Natural killer cell treated with Interleukin-12 subunit alpha and Interleukin-12 subunit beta and Interleukin-15 and Interleukin-18, amount 100 ng/mL, for 72 hours (primary cell): ENCODE measurements at regions not wholly inside any gene's neighbourhood (a gene's known extent, or its start where the extent isn't known, plus 50 kb on each side); places are given as distances from the start of the nearest gene placed in this dataset.

ENCODE experiments used
- ATAC-seq, 2 donors: fragments of 150-1000 bp; cut with Tn5 transposase in 1 of 2; sonication (Bioruptor Pico), chemical (Tn5 transposase) in 1 of 2; 2 replicates each; pipeline ENCODE4 v1.10.0; 2021
- DNase-seq: peaks from one replicate; pipeline ENCODE4 v3.0.0; 2022; ENCODE audit warnings: low spot score
- H3K27ac Mint-ChIP-seq, 2 donors: 1 replicate in 1 of 2; 2 replicates in 1 of 2; pipeline ENCODE4 v1.8.0; 2022; ENCODE audit warnings: mixed read lengths in 2 of 2, mild to moderate bottlenecking in 1 of 2, moderate library complexity in 1 of 2
- H3K27me3 Mint-ChIP-seq, 2 donors: 1 replicate in 1 of 2; 2 replicates in 1 of 2; pipeline ENCODE4 v1.8.0; 2022; ENCODE audit warnings: mixed read lengths in 2 of 2
- H3K36me3 Mint-ChIP-seq: one replicate; pipeline ENCODE4 v1.8.0; 2022; ENCODE audit warnings: mixed read lengths
- H3K4me1 Mint-ChIP-seq, 2 donors: 1 replicate in 1 of 2; 2 replicates in 1 of 2; pipeline ENCODE4 v1.8.0; 2022; ENCODE audit warnings: low read depth in 2 of 2, mixed read lengths in 2 of 2, mild to moderate bottlenecking in 1 of 2
- H3K4me3 Mint-ChIP-seq: one replicate; pipeline ENCODE4 v1.8.0; 2022; ENCODE audit warnings: mixed read lengths
- H3K9me3 Mint-ChIP-seq: 2 replicates; pipeline ENCODE4 v1.8.0; 2022; ENCODE audit warnings: mixed read lengths

GRCh38 chr9:95729046-95729445, 146.4 kb upstream of the ERCC6L2 start:
- no peak for ATAC-seq
- H3K9me3 Mint-ChIP-seq = peaks cover 3% of the 10 kb centered on the region
- H3K27me3 Mint-ChIP-seq = peaks cover 8 to 13% of the 10 kb centered on the region in 2 donors
- no peak for DNase-seq
- H3K4me3 Mint-ChIP-seq = no peak overlapping the region
- H3K4me1 Mint-ChIP-seq = peaks cover 31 to 33% of the 10 kb centered on the region in 2 donors
- peaks cover 9% of the 10 kb centered on the region for H3K36me3 Mint-ChIP-seq
- H3K27ac Mint-ChIP-seq = no peak overlapping the region

GRCh38 chr9:95727947-95728520, 147.5 kb upstream of the ERCC6L2 start:
- DNase-seq (no peak), ATAC-seq (no peak)
- Mint-ChIP-seq H3K27ac (no peak overlapping the region), H3K4me3 (no peak overlapping the region), H3K27me3 (peaks cover 8 to 13% of the 10 kb centered on the region in 2 donors), H3K9me3 (peaks cover 3% of the 10 kb centered on the region), H3K4me1 (peaks cover 35 to 36% of the 10 kb centered on the region in 2 donors), H3K36me3 (peaks cover 9% of the 10 kb centered on the region)

- H3K27ac Mint-ChIP-seq = peak overlapping the region in 1 of 2 donors; percentile 32
- peaks cover 9% of the 10 kb centered on the region for H3K36me3 Mint-ChIP-seq
- peaks cover 45% of the 10 kb centered on the region in 2 donors for H3K4me1 Mint-ChIP-seq
- H3K27me3 Mint-ChIP-seq = peaks cover 2 to 8% of the 10 kb centered on the region in 2 donors
- DNase-seq = no peak
- H3K9me3 Mint-ChIP-seq = peaks cover 3% of the 10 kb centered on the region
- no peak overlapping the region for H3K4me3 Mint-ChIP-seq
- ATAC-seq = no peak
Measured at GRCh38 chr9:95726756-95727155, 148.7 kb upstream of the ERCC6L2 start.

- Mint-ChIP-seq H3K9me3 (peaks cover 3% of the 10 kb centered on the region), H3K4me1 (peaks cover 45 to 46% of the 10 kb centered on the region in 2 donors), H3K27me3 (peaks cover 0 to 3% of the 10 kb centered on the region in 2 donors), H3K27ac (peak overlapping the region; percentile 74 to 76), H3K36me3 (peaks cover 9% of the 10 kb centered on the region), H3K4me3 (peak overlapping the region; percentile 88)
- ATAC-seq (peak; percentile 59 to 61), DNase-seq (no peak)
Measured at GRCh38 chr9:95725045-95725444, 150.4 kb upstream of the ERCC6L2 start.

GRCh38 chr9:95724253-95724991, 151.1 kb upstream of the ERCC6L2 start:
- Mint-ChIP-seq H3K36me3 (peaks cover 9% of the 10 kb centered on the region), H3K4me3 (peak overlapping the region; percentile 88), H3K27ac (peak overlapping the region; percentile 74 to 76), H3K9me3 (peaks cover 3% of the 10 kb centered on the region), H3K4me1 (peaks cover 45 to 46% of the 10 kb centered on the region in 2 donors), H3K27me3 (peaks cover 0 to 3% of the 10 kb centered on the region in 2 donors)
- ATAC-seq (peak; percentile 95 to 96), DNase-seq (peak; percentile 83)

GRCh38 chr9:95722141-95722540, 153.3 kb upstream of the ERCC6L2 start:
- H3K4me3 Mint-ChIP-seq = peak overlapping the region; percentile 24
- ATAC-seq (no peak), DNase-seq (no peak)
- peaks cover 23% of the 10 kb centered on the region for H3K36me3 Mint-ChIP-seq
- H3K4me1 Mint-ChIP-seq = peaks cover 38 to 41% of the 10 kb centered on the region in 2 donors
- no peaks in the 10 kb centered on the region for H3K27me3 Mint-ChIP-seq
- H3K27ac Mint-ChIP-seq = peak overlapping the region; percentile 16 to 76
- peaks cover 10% of the 10 kb centered on the region for H3K9me3 Mint-ChIP-seq

- Mint-ChIP-seq H3K27ac (no peak overlapping the region), H3K27me3 (no peaks in the 10 kb centered on the region), H3K4me1 (peaks cover 33 to 34% of the 10 kb centered on the region in 2 donors), H3K9me3 (peaks cover 11% of the 10 kb centered on the region), H3K36me3 (peaks cover 24% of the 10 kb centered on the region), H3K4me3 (no peak overlapping the region)
- ATAC-seq (no peak), DNase-seq (no peak)
Measured at GRCh38 chr9:95721061-95721531, 154.4 kb upstream of the ERCC6L2 start.

GRCh38 chr9:95720496-95720895, 155.0 kb upstream of the ERCC6L2 start:
- Mint-ChIP-seq H3K27ac (no peak overlapping the region), H3K4me1 (peaks cover 27 to 29% of the 10 kb centered on the region in 2 donors)
- no peak for ATAC-seq

GRCh38 chr9:95719354-95719753, 156.1 kb upstream of the ERCC6L2 start:
- H3K9me3 Mint-ChIP-seq = peaks cover 8% of the 10 kb centered on the region
- ATAC-seq = no peak
- DNase-seq = no peak
- H3K36me3 Mint-ChIP-seq = peaks cover 15% of the 10 kb centered on the region
- H3K4me3 Mint-ChIP-seq = no peak overlapping the region
- peaks cover 16 to 21% of the 10 kb centered on the region in 2 donors for H3K4me1 Mint-ChIP-seq
- no peak overlapping the region for H3K27ac Mint-ChIP-seq
- H3K27me3 Mint-ChIP-seq = peaks cover 0 to 5% of the 10 kb centered on the region in 2 donors

More at GRCh38 chr9:95720496-95720895, 155.0 kb upstream of the ERCC6L2 start:
- peaks cover 19% of the 10 kb centered on the region for H3K36me3 Mint-ChIP-seq
- H3K27me3 Mint-ChIP-seq = peaks cover 0 to 2% of the 10 kb centered on the region in 2 donors
- DNase-seq = no peak
- no peak overlapping the region for H3K4me3 Mint-ChIP-seq
- peaks cover 11% of the 10 kb centered on the region for H3K9me3 Mint-ChIP-seq

- no peak for DNase-seq
- no peak for ATAC-seq
- H3K36me3 Mint-ChIP-seq = peaks cover 15% of the 10 kb centered on the region
- H3K4me3 Mint-ChIP-seq = no peak overlapping the region
- peaks cover 8% of the 10 kb centered on the region for H3K9me3 Mint-ChIP-seq
- no peak overlapping the region for H3K27ac Mint-ChIP-seq
- peaks cover 0 to 5% of the 10 kb centered on the region in 2 donors for H3K27me3 Mint-ChIP-seq
- peaks cover 11 to 13% of the 10 kb centered on the region in 2 donors for H3K4me1 Mint-ChIP-seq
Measured at GRCh38 chr9:95718263-95718662, 157.2 kb upstream of the ERCC6L2 start.

- Mint-ChIP-seq H3K4me3 (no peak overlapping the region), H3K4me1 (peaks cover 0 to 4% of the 10 kb centered on the region in 2 donors), H3K27ac (peak overlapping the region in 1 of 2 donors; percentile 69), H3K27me3 (peaks cover 0 to 7% of the 10 kb centered on the region in 2 donors), H3K9me3 (peaks cover 8% of the 10 kb centered on the region), H3K36me3 (peaks cover 15% of the 10 kb centered on the region)
- ATAC-seq (no peak), DNase-seq (no peak)
Measured at GRCh38 chr9:95715868-95716435, 159.5 kb upstream of the ERCC6L2 start.

GRCh38 chr9:95710446-95710845, 165.0 kb upstream of the ERCC6L2 start:
- ATAC-seq = no peak

GRCh38 chr9:95696701-95697100, 178.8 kb upstream of the ERCC6L2 start:
- no peak overlapping the region for H3K4me3 Mint-ChIP-seq
- H3K9me3 Mint-ChIP-seq = peaks cover 4% of the 10 kb centered on the region

More at GRCh38 chr9:95710446-95710845, 165.0 kb upstream of the ERCC6L2 start:
- H3K4me3 Mint-ChIP-seq = no peak overlapping the region
- peaks cover 6% of the 10 kb centered on the region for H3K9me3 Mint-ChIP-seq
- no peak overlapping the region for H3K27ac Mint-ChIP-seq
- peaks cover 7% of the 10 kb centered on the region for H3K36me3 Mint-ChIP-seq
- no peak for DNase-seq
- peaks cover 7 to 8% of the 10 kb centered on the region in 2 donors for H3K4me1 Mint-ChIP-seq
- peaks cover 0 to 13% of the 10 kb centered on the region in 2 donors for H3K27me3 Mint-ChIP-seq

GRCh38 chr9:95691435-95691834, 174.7 kb upstream of the PTCH1 start:
- Mint-ChIP-seq H3K27ac (peak overlapping the region in 1 of 2 donors; percentile 75), H3K4me3 (no peak overlapping the region), H3K36me3 (no peaks in the 10 kb centered on the region), H3K4me1 (no peaks in the 10 kb centered on the region), H3K9me3 (no peaks in the 10 kb centered on the region), H3K27me3 (peaks cover 11 to 13% of the 10 kb centered on the region in 2 donors)
- ATAC-seq (no peak), DNase-seq (no peak)

More at GRCh38 chr9:95696701-95697100, 178.8 kb upstream of the ERCC6L2 start:
- H3K36me3 Mint-ChIP-seq = no peaks in the 10 kb centered on the region
- DNase-seq (no peak), ATAC-seq (no peak)
- no peak overlapping the region for H3K27ac Mint-ChIP-seq
- H3K4me1 Mint-ChIP-seq = no peaks in the 10 kb centered on the region
- peaks cover 10 to 15% of the 10 kb centered on the region in 2 donors for H3K27me3 Mint-ChIP-seq
